Gastrocnemius medialis (tissue), 4 donors: ENCODE measurements at regions not wholly inside any gene's neighbourhood (a gene's known extent, or its start where the extent isn't known, plus 50 kb on each side); places are given as distances from the start of the nearest gene placed in this dataset.

Experiments
- CTCF ChIP-seq, 5 experiments: fragments of 450-650 bp in 3 of 5; fragments of 200-600 bp in 2 of 5; sonication (generic) in 2 of 5; IDR thresholded peaks in 4 of 5; conservative IDR thresholded peaks in 1 of 5; 1 replicate in 4 of 5; 2 replicates in 1 of 5; pipeline ENCODE4 v1.5.1; 2016 to 2019; ENCODE audit warnings: antibody characterized with exemption in 5 of 5, mild to moderate bottlenecking in 3 of 5, moderate library complexity in 3 of 5
- POLR2A ChIP-seq, 2 donors: fragments of 450-650 bp; IDR thresholded peaks; one replicate each; pipeline ENCODE4 v1.6.1; 2017; ENCODE audit warnings: antibody characterized with exemption in 2 of 2, mild to moderate bottlenecking in 2 of 2, moderate library complexity in 2 of 2

- TF ChIP-seq CTCF (IDR thresholded peaks at IDR 0.05 in 4 of 5, conservative IDR thresholded peaks at IDR 0.05 in 1 of 5) (no peak), POLR2A (IDR thresholded peaks at IDR 0.05) (no peak)
Measured at GRCh38 chr9:121566481-121567465, 67.1 kb upstream of the GGTA1 start.
